ENCODE measurements at regions not wholly inside any gene's neighbourhood (a gene's known extent, or its start where the extent isn't known, plus 50 kb on each side); places are given as distances from the start of the nearest gene placed in this dataset.

DNA sequence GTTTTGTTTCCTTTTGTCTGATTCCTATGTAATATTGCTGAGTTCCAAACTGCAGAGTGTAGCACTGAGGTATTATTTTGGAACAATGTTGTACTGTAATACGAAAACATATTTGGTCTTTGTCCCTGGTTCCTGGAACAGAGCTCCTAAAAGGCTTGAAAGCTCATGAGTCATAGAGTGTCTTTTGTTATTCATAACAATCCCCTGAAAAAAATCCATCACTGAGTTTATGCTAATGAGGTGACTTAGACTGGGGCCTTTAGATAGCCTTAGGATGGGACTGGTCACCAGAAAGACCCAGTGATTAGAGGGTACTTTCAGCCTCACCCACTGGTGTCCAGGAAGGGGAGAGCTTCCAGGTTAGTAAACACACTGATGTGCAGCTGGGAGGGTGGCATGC lies 132.7 kb upstream of the POU5F2 start:
- WGBS, 2 donors (ENCODE audit: low coverage in 1 of 2), result 66% methylated on average over 1 of the region's 1 CpG; no CpG with 5 or more reads in 1 of the 2 donors
- in situ Hi-C loops (cut with MboI; ENCODE audit: low pct_ligation_motif_present in 1 of 4, low pct_unique_long_range_greater_than_20kb in 1 of 4, low sequenced_read_pairs in 3 of 4) (no loop called here), intact Hi-C loops (cut with DNase I; ENCODE audit: low total_unique reads) (no loop called here)

DNA sequence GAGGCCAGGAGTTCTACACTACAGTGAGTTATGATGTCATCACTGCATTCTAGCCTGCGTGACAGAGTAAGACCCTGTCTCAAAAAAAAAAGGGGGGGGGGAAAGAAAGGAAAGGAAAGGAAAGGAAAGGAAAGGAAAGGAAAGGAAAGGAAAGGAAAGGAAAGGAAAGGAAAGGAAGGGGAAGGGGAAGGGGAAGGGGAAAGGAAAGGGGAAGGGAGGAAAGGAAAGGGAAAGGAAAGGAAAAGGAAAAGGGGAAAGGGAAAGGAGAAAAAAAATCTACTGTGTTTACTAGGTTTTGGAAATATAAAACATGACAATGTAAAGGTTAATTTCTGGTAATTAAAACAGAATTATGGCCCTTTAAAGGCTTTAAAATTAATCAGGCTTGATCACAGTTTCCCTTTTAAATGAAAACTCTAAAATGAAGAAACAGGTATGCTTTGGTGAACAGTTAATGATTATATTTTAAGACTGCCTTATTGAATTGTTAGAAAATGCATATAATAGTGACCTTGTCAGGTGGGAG lies 131.9 kb upstream of the POU5F2 start:
- intact Hi-C loops (cut with DNase I; ENCODE audit: low total_unique reads), result no loop called here
- TF ChIP-seq EP300 (IDR thresholded peaks at IDR 0.05; ENCODE audit: low read depth) (no peak), POLR2A (IDR thresholded peaks at IDR 0.05) (no peak), POLR2AphosphoS5 (IDR thresholded peaks at IDR 0.05) (no peak)
- TF ChIP-seq, protein P1, sequence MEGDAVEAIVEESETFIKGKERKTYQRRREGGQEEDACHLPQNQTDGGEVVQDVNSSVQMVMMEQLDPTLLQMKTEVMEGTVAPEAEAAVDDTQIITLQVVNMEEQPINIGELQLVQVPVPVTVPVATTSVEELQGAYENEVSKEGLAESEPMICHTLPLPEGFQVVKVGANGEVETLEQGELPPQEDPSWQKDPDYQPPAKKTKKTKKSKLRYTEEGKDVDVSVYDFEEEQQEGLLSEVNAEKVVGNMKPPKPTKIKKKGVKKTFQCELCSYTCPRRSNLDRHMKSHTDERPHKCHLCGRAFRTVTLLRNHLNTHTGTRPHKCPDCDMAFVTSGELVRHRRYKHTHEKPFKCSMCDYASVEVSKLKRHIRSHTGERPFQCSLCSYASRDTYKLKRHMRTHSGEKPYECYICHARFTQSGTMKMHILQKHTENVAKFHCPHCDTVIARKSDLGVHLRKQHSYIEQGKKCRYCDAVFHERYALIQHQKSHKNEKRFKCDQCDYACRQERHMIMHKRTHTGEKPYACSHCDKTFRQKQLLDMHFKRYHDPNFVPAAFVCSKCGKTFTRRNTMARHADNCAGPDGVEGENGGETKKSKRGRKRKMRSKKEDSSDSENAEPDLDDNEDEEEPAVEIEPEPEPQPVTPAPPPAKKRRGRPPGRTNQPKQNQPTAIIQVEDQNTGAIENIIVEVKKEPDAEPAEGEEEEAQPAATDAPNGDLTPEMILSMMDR (IDR thresholded peaks at IDR 0.05), result no peak
- Histone ChIP-seq H3K9me3 (no peaks in the 10 kb centered on the region), H3K4me1 (no peaks in the 10 kb centered on the region), H3K4me3 (no peak overlapping the region), H3K36me3 (no peaks in the 10 kb centered on the region), H3K27me3 (no peaks in the 10 kb centered on the region), H3K27ac (no peak overlapping the region)
- 96% methylated on average over 1 of the region's 1 CpG; no CpG with 5 or more reads in 1 of the 2 donors for WGBS, 2 donors (ENCODE audit: low coverage in 1 of 2)
- DNase-seq, result no peak
- in situ Hi-C loops (cut with MboI; ENCODE audit: low pct_ligation_motif_present in 1 of 4, low pct_unique_long_range_greater_than_20kb in 1 of 4, low sequenced_read_pairs in 3 of 4), result no loop called here

More for the DNA sequence above, 132.7 kb upstream of the POU5F2 start:
- Histone ChIP-seq H3K9me3 (no peaks in the 10 kb centered on the region), H3K27me3 (no peaks in the 10 kb centered on the region), H3K4me1 (no peaks in the 10 kb centered on the region), H3K27ac (no peak overlapping the region), H3K36me3 (no peaks in the 10 kb centered on the region), H3K4me3 (no peak overlapping the region)
- TF ChIP-seq, protein P1 (IDR thresholded peaks at IDR 0.05), result no peak
- no peak for TF ChIP-seq EP300 (IDR thresholded peaks at IDR 0.05; ENCODE audit: low read depth)
- no peak for TF ChIP-seq POLR2AphosphoS5 (IDR thresholded peaks at IDR 0.05)
- TF ChIP-seq POLR2A (IDR thresholded peaks at IDR 0.05), result no peak
- no peak for DNase-seq

DNA sequence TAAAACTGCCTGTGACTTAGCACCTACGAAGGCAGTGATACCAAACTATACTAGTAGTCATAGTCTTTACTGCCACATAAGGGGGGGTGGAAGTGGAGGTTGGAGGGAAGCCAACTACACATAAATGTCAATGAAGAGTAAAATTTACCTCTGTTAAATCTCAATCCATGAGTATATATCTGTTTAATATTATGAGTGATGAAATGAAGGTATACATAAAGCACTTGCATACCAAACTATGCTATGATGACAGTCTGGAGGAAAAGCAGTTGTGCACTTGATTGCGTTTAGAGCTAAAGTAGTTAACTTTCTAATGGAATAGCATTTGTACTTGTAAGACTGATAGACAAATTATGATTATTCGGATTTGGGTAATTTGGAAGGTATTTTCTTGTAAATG lies 129.2 kb upstream of the POU5F2 start:
- TF ChIP-seq, protein P1 (IDR thresholded peaks at IDR 0.05), result no peak
- no peak for TF ChIP-seq POLR2A (IDR thresholded peaks at IDR 0.05)
- TF ChIP-seq POLR2AphosphoS5 (IDR thresholded peaks at IDR 0.05), result no peak
- no peak for TF ChIP-seq EP300 (IDR thresholded peaks at IDR 0.05; ENCODE audit: low read depth)
- Histone ChIP-seq H3K36me3 (no peaks in the 10 kb centered on the region), H3K27ac (no peak overlapping the region), H3K27me3 (no peaks in the 10 kb centered on the region), H3K9me3 (no peaks in the 10 kb centered on the region), H3K4me3 (no peak overlapping the region), H3K4me1 (no peaks in the 10 kb centered on the region)
- WGBS, 2 donors (ENCODE audit: low coverage in 1 of 2), result 78 to 92% methylated on average over 3 of the region's 3 CpGs
- intact Hi-C loops (cut with DNase I; ENCODE audit: low total_unique reads) (no loop called here), in situ Hi-C loops (cut with MboI; ENCODE audit: low pct_ligation_motif_present in 1 of 4, low pct_unique_long_range_greater_than_20kb in 1 of 4, low sequenced_read_pairs in 3 of 4) (no loop called here)
- no peak for DNase-seq

DNA sequence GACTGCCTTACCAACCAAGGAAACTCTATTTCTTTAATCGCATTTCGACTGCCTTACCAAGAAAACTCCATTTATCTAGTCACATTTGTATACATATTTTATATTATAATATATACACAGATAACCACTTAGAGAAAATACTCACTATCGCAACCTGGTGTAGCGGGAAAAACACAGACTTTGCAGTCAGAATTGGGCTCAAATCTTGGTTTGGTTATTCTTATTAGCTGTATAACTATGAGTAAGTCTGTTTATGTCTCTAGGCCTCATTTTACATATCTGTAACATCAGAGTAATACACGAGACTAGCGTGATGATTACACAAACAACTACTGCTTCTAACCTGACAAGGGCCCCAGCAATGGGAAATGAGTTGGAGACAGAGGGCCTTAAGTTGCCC lies 127.5 kb upstream of the POU5F2 start:
- WGBS, 2 donors (ENCODE audit: low coverage in 1 of 2), result 90 to 93% methylated on average over 6 of the region's 6 CpGs
- Histone ChIP-seq H3K9me3 (no peaks in the 10 kb centered on the region), H3K27me3 (no peaks in the 10 kb centered on the region), H3K36me3 (no peaks in the 10 kb centered on the region), H3K4me3 (no peak overlapping the region), H3K4me1 (no peaks in the 10 kb centered on the region), H3K27ac (no peak overlapping the region)
- DNase-seq, result no peak
- no peak for TF ChIP-seq EP300 (IDR thresholded peaks at IDR 0.05; ENCODE audit: low read depth)
- no peak for TF ChIP-seq POLR2A (IDR thresholded peaks at IDR 0.05)
- TF ChIP-seq POLR2AphosphoS5 (IDR thresholded peaks at IDR 0.05), result no peak
- TF ChIP-seq, protein P1 (IDR thresholded peaks at IDR 0.05), result no peak
- in situ Hi-C loops (cut with MboI; ENCODE audit: low pct_ligation_motif_present in 1 of 4, low pct_unique_long_range_greater_than_20kb in 1 of 4, low sequenced_read_pairs in 3 of 4), result no loop called here
- intact Hi-C loops (cut with DNase I; ENCODE audit: low total_unique reads), result no loop called here

Measured in transverse colon (tissue), 4 donors.